ENCODE measurements at regions not wholly inside any gene's neighbourhood (a gene's known extent, or its start where the extent isn't known, plus 50 kb on each side); places are given as distances from the start of the nearest gene placed in this dataset.

DNA sequence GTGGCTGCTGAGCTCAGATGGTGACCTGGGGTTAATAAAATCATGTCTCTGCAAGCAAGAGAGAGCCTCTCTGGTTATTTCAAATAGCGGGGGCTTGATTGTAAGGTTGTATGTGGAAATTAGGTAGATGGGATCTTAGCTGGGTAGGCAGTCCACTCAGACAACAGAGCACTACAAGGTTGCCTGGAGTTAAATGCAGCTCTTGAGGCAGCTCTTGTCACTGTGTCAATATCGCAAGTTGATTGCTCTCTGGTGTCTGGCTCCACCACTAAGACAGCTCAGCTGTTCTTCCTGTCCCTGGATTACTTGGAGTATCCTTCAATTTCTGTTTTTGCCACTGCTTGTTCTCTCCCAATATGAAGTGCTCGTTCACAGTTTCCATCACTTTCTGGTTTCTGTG lies 93.8 kb downstream of the C21orf91 start:
- no peak overlapping the region for H3K4me2 ChIP-seq (ENCODE audit: insufficient read depth in 1 of 2, low read depth in 2 of 2, low read length in 2 of 2)
- no peak overlapping the region for H3K56ac ChIP-seq (replicated peaks; ENCODE audit: insufficient read length, low read depth, low read length)
- H4K91ac ChIP-seq (replicated peaks; ENCODE audit: insufficient read length, low read length): no peak overlapping the region
- no peak overlapping the region for H2BK120ac ChIP-seq (replicated peaks; ENCODE audit: low read depth, low read length)
- CTCF ChIA-PET (ENCODE audit: partially characterized antibody): interaction anchor here (0.6 to 2.1 kb wide), 7 partner anchors 10 to 200 kb away, joined by 3 to 10 read pairs (median 4); no protein-coding TSS in a partner anchor
- no peak overlapping the region for H3K9ac ChIP-seq (replicated peaks in 1 of 4; ENCODE audit: extremely low read depth in 1 of 4, low read depth in 3 of 4, low read length in 3 of 4)
- no peaks in the 10 kb centered on the region for H4K20me1 ChIP-seq (replicated peaks in 1 of 2; ENCODE audit: control insufficient read depth in 1 of 2, insufficient read depth in 2 of 2, low read length in 2 of 2)
- DNase-seq (ENCODE audit: low read depth in 1 of 2, low spot score in 2 of 2) (no peak), FAIRE-seq (no peak)
- no peaks in the 10 kb centered on the region for H3K27me3 ChIP-seq (replicated peaks in 1 of 4; ENCODE audit: control insufficient read depth in 3 of 4, extremely low read depth in 1 of 4, insufficient read depth in 3 of 4, low read length in 3 of 4)
- POLR2A ChIA-PET (ENCODE audit: partially characterized antibody): no interaction called here
- no peak overlapping the region for H3K14ac ChIP-seq (ENCODE audit: insufficient read length)
- no peaks in the 10 kb centered on the region for H3K4me1 ChIP-seq (replicated peaks in 1 of 4; ENCODE audit: control insufficient read depth in 3 of 4, insufficient read depth in 4 of 4, low read length in 3 of 4)
- no peak overlapping the region for H3K4ac ChIP-seq (replicated peaks; ENCODE audit: insufficient read length, low read depth, low read length)
- H3K9me3 ChIP-seq (ENCODE audit: insufficient read depth in 2 of 2, low read depth in 1 of 2, low read length in 1 of 2): peaks cover 2 to 9% of the 10 kb centered on the region in 2 experiments; a peak in 2 of 4 replicates
- no peaks in the 10 kb centered on the region for H3K79me2 ChIP-seq (ENCODE audit: control insufficient read depth in 1 of 2, insufficient read depth in 2 of 2, low read length in 2 of 2)
- no peak overlapping the region for H3K18ac ChIP-seq (ENCODE audit: extremely low read depth, low read length)
- H4K8ac ChIP-seq (ENCODE audit: extremely low read depth, insufficient read depth, low read length): no peak overlapping the region
- no peak overlapping the region for H3K27ac ChIP-seq (ENCODE audit: low read depth, low read length)
- no peaks in the 10 kb centered on the region for H3K23me2 ChIP-seq (ENCODE audit: low read depth, low read length)
- H3K4me3 ChIP-seq (ENCODE audit: extremely low read depth in 1 of 4, insufficient read depth in 2 of 4, low read depth in 3 of 4, low read length in 4 of 4): no peak overlapping the region
- no peaks in the 10 kb centered on the region for H3K36me3 ChIP-seq (ENCODE audit: control insufficient read depth in 2 of 4, insufficient read depth in 4 of 4, low read length in 3 of 4)
- H2BK12ac ChIP-seq (ENCODE audit: low read depth, low read length): no peak overlapping the region
- H2AFZ ChIP-seq (ENCODE audit: low read length): no peak overlapping the region
- H4K5ac ChIP-seq (ENCODE audit: insufficient read length, low read depth, low read length): no peak overlapping the region
- no peak overlapping the region for H2BK20ac ChIP-seq (ENCODE audit: low read length)
- H2AK5ac ChIP-seq (ENCODE audit: low read depth, low read length): no peak overlapping the region
- no peaks in the 10 kb centered on the region for H3K79me1 ChIP-seq (ENCODE audit: low read depth, low read length)
- no peak overlapping the region for H2BK5ac ChIP-seq (ENCODE audit: low read depth, low read length)
- 78% methylated on average over 3 of the region's 3 CpGs; no CpG with 5 or more reads in 1 of the 2 experiments for WGBS, 2 experiments (ENCODE audit: extremely low coverage in 1 of 2, insufficient coverage in 1 of 2, insufficient read length in 1 of 2, insufficient replicate concordance in 2 of 2, low coverage in 1 of 2, low lambda C conversion rate in 2 of 2, missing lambda C conversion rate in 1 of 2)
- no peak overlapping the region for H3K23ac ChIP-seq (ENCODE audit: insufficient read length)
- H2BK15ac ChIP-seq (ENCODE audit: low read length): no peak overlapping the region
- TF ChIP-seq CREB1 (IDR thresholded peaks at IDR 0.05): no peak
- TF ChIP-seq HDAC2 (IDR thresholded peaks at IDR 0.05; ENCODE audit: borderline replicate concordance in 1 of 2, low read depth in 2 of 2, low read length in 2 of 2): no peak
- no peak for TF ChIP-seq YY1 (IDR thresholded peaks at IDR 0.05; ENCODE audit: low read depth, low read length)
- TF ChIP-seq MAX (IDR thresholded peaks at IDR 0.05): no peak
- no peak for TF ChIP-seq KDM1A (IDR thresholded peaks at IDR 0.05; ENCODE audit: borderline replicate concordance, low read length)
- no peak for TF ChIP-seq FOSL1 (IDR thresholded peaks at IDR 0.05; ENCODE audit: insufficient read depth, low read depth, low read length)
- no peak for TF ChIP-seq NRF1 (IDR thresholded peaks at IDR 0.05; ENCODE audit: low read depth, low read length)
- TF ChIP-seq POU5F1 (IDR thresholded peaks at IDR 0.05; ENCODE audit: low read depth, low read length): no peak
- no peak for TF ChIP-seq CBX5 (IDR thresholded peaks at IDR 0.05; ENCODE audit: low read depth, low read length)
- TF ChIP-seq BCL11A (IDR thresholded peaks at IDR 0.05; ENCODE audit: low read depth in 2 of 2, low read length in 2 of 2): no peak

All from H1 (cell line).